ENCODE measurements at regions not wholly inside any gene's neighbourhood (a gene's known extent, or its start where the extent isn't known, plus 50 kb on each side); places are given as distances from the start of the nearest gene placed in this dataset.

DNA sequence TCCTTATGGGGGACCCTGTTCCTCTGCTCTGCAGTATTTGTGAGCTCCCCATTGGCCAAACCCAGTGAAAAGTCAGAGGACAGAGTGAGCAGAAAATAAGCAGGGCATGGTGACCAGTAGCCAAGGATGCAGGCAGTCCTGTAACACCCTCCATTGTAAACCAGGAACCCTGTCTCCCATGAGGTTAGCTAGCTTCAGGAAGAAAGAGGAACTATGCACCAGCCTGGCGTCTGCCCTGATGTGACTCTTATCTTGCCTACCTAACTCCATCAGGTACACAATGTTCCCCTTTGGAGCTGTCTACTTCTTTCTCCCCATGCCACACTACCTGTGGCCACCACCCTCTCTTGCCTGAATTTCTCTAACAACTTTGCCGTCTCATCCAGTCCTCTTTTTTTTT is 119.2 kb downstream of the LRIG2 start:
- Histone ChIP-seq H3K4me2 (ENCODE audit: insufficient read depth, insufficient read length, low read length) (no peak overlapping the region), H3K4ac (ENCODE audit: low read depth, low read length) (no peak overlapping the region), H3K4me1 (ENCODE audit: insufficient read depth, low read length) (no peaks in the 10 kb centered on the region), H4K5ac (ENCODE audit: insufficient read length, low read depth, low read length) (no peak overlapping the region), H4K8ac (replicated peaks; ENCODE audit: insufficient read length, low read depth, low read length) (no peak overlapping the region), H2AK5ac (ENCODE audit: insufficient read length, low read length) (no peak overlapping the region), H2BK15ac (ENCODE audit: low read depth, low read length) (no peak overlapping the region), H4K91ac (ENCODE audit: insufficient read length, low read depth, low read length) (no peak overlapping the region), H3K23ac (ENCODE audit: insufficient read length, low read depth, low read length) (no peak overlapping the region), H3K27me3 (ENCODE audit: insufficient read depth, low read length) (no peaks in the 10 kb centered on the region), H3K27ac (ENCODE audit: insufficient read length, low read depth, low read length) (no peak overlapping the region), H3T11ph (ENCODE audit: low read length) (no peak overlapping the region), H2BK12ac (ENCODE audit: insufficient read length, low read depth, low read length) (no peak overlapping the region), H3K9me3 (ENCODE audit: control insufficient read depth, low read depth, low read length) (no peaks in the 10 kb centered on the region), H3K79me2 (ENCODE audit: insufficient read depth, low read length) (no peaks in the 10 kb centered on the region), H3K56ac (ENCODE audit: insufficient read length, low read depth, low read length) (no peak overlapping the region), H4K20me1 (ENCODE audit: control insufficient read depth, insufficient read depth, insufficient read length) (no peaks in the 10 kb centered on the region), H3K14ac (ENCODE audit: insufficient read depth, low read length) (no peak overlapping the region), H2BK20ac (ENCODE audit: low read depth, low read length, poor library complexity, severe bottlenecking) (no peak overlapping the region), H3K18ac (ENCODE audit: insufficient read length, low read depth, low read length) (no peak overlapping the region), H2BK5ac (ENCODE audit: insufficient read length, low read length) (no peak overlapping the region), H2BK120ac (ENCODE audit: low read depth, low read length, poor library complexity, severe bottlenecking) (no peak overlapping the region), H3K9ac (ENCODE audit: extremely low read depth, insufficient read length, low read length) (no peak overlapping the region), H3K79me1 (ENCODE audit: insufficient read depth, low read depth, low read length, poor library complexity, severe bottlenecking) (no peaks in the 10 kb centered on the region), H2AFZ (ENCODE audit: low read length) (no peak overlapping the region), H3K23me2 (ENCODE audit: insufficient read length, low read depth, low read length, poor library complexity, severe bottlenecking) (no peaks in the 10 kb centered on the region)
- DNase-seq = no peak
- peaks cover 4 to 8% of the 10 kb centered on the region in 2 experiments; a peak in 3 of 5 replicates for H3K9me3 Mint-ChIP-seq
- no CpG with 5 or more reads among the region's 2 CpGs for WGBS (ENCODE audit: extremely low coverage, insufficient read length, low lambda C conversion rate)
- no peak overlapping the region for H3K4me3 Mint-ChIP-seq
- H3K36me3 Mint-ChIP-seq (ENCODE audit: insufficient read depth in 1 of 3, low read depth in 3 of 3) = peaks cover 0 to 8% (median 3%) of the 10 kb centered on the region in 3 experiments; a peak in 4 of 7 replicates
- peaks cover 22 to 23% of the 10 kb centered on the region in 2 experiments for H3K4me1 Mint-ChIP-seq
- TF ChIP-seq, protein P1, sequence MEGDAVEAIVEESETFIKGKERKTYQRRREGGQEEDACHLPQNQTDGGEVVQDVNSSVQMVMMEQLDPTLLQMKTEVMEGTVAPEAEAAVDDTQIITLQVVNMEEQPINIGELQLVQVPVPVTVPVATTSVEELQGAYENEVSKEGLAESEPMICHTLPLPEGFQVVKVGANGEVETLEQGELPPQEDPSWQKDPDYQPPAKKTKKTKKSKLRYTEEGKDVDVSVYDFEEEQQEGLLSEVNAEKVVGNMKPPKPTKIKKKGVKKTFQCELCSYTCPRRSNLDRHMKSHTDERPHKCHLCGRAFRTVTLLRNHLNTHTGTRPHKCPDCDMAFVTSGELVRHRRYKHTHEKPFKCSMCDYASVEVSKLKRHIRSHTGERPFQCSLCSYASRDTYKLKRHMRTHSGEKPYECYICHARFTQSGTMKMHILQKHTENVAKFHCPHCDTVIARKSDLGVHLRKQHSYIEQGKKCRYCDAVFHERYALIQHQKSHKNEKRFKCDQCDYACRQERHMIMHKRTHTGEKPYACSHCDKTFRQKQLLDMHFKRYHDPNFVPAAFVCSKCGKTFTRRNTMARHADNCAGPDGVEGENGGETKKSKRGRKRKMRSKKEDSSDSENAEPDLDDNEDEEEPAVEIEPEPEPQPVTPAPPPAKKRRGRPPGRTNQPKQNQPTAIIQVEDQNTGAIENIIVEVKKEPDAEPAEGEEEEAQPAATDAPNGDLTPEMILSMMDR (conservative IDR thresholded peaks at IDR 0.05) = no peak
- no peaks in the 10 kb centered on the region for H3K27me3 Mint-ChIP-seq (ENCODE audit: low read depth)
- H3K27ac Mint-ChIP-seq = peak overlapping the region in 1 of 3 experiments; percentile 60; a peak in 1 of 7 replicates
